ACHN (cell line): ENCODE measurements at regions not wholly inside any gene's neighbourhood (a gene's known extent, or its start where the extent isn't known, plus 50 kb on each side); places are given as distances from the start of the nearest gene placed in this dataset.

Source experiments
- DNase-seq: peaks from one replicate; pipeline ENCODE4 v3.0.0-alpha.2; 2015
- in situ Hi-C: cut with HindIII; loops from 2 replicates; pipeline ENCODE4 v1.10.0; 2017; ENCODE audit warnings: low sequenced_read_pairs, low pct_ligation_motif_present, low pct_unique_long_range_greater_than_20kb

DNA sequence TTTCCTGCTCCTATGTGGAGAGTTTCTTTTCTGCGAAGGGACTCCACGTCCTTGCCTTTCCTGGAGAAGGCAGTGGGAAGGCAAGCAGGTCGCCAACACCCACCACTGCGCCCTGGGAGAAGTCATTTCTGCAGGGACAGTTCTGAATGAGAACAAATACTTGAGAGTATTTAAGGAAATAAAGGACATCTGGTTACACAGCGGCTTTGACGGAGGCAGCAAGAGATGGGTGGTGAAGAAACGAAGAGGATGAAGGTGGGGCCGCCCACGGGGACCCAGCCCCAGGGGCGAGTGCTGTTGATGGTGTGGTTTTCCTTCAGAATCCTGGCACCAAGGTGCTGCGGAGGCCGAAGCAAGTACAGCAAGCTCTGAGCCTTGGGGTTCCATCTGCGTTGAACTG lies 75.5 kb downstream of the PSMG1 start:
- in situ Hi-C loops, result no loop called here
- DNase-seq, result no peak

GRCh38 chr21:39106881-39107462 lies 76.3 kb downstream of the PSMG1 start:
- DNase-seq, result no peak
- in situ Hi-C loops, result no loop called here

DNA sequence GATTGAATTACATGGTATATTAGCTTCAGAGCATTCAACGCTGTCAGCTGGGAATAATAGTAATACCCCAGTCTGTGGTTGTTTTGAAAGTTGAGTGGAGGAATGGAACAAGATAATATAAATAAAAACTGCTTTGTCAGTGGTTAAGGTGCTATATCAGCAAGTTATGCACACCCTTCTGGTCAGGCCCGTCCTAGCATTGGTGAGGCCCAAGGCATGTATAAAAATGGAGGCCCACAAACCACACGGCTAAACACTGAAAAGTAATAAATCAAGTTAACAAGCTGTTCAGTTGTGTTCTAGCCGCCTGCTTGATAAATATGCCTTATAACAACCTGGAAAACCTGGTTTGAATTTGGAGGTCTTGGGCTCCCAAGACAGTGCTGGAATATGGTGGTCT lies 77.4 kb downstream of the PSMG1 start:
- DNase-seq, result no peak
- in situ Hi-C loops, result no loop called here

GRCh38 chr21:39105341-39105765 lies 77.9 kb downstream of the PSMG1 start:
- in situ Hi-C loops, result no loop called here
- DNase-seq, result no peak

DNA sequence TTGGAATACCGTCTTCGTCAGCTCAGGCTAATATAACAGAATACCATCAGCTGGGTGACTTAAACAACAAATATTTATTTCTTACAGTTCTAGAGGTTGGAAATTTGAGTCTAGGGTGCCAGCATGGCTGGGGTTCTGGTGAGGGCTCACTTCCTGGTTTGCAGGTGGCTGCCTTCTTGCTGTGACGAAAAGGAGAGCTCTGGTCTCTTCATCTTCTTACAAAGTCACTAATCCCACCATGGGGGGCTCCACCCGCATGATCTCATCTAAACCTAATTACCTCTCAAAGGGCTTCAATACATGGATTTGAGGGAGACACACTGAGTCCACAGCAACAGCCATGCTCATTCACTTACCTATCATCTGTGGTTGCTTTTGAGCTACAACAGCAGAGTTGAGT lies 78.3 kb downstream of the PSMG1 start:
- in situ Hi-C loops, result no loop called here
- no peak for DNase-seq

DNA sequence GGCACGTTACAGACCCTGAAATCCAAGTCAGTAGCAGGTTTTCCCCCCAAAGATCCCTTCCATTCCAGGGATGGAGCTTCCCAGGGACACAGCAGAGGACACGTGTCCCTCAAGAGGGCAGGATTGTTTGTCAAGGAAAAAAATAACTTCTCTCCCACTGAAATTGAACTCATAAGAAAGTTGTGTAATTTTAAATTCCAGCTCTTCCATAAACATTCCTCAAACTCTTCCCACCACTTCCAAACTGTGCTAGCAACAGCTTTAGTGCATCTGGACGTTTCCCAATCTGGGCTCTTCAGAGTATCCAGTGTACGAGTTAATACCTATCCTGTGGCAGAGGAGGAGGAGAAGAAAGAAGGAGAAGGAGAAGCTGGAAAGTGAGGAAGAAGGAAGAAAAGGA lies 79.6 kb downstream of the PSMG1 start:
- DNase-seq, result no peak
- in situ Hi-C loops, result no loop called here

DNA sequence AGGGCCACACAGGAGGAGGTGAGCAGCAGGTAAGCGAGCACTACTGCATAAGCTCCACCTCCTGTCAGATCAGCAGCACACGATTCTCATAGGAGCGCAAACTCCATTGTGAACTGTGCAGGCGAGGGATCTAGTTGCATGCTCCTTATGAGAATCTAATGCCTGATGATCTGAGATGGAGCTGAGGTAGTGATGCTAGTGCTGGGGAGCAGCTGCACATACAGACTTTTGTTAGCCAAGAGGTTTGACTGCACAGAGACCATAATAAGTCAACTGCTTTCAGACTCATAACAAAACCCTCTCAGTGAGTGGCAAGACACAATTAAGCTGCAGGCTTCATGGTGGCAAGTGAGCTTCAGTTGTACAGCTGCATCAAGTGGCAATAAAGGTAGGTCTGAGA lies 83.4 kb downstream of the PSMG1 start:
- in situ Hi-C loops, result no loop called here
- DNase-seq, result no peak

DNA sequence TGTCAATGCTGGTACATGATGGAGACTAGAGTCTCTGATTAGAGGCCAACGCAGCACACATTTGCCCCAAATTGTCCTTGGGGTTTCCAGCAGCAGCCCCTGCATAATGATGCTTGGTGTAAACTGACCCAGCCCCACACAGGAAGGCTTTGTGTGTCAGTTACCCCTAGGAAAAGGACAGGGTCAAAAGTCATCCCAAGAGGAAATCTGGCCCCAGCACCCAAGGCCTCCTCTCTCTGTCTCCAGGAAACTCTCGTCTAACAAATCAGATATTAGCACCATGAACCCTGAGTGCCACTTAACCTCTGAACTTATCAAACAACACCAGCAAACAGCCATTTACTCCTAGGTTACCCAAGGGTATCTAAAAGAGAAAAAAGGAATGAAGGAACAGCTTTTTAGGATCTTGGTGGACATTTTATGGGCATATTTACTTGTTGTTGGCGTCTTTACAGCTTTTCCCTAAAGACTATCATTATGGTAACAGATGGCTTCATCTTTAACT lies 84.5 kb downstream of the PSMG1 start:
- in situ Hi-C loops, result no loop called here

DNA sequence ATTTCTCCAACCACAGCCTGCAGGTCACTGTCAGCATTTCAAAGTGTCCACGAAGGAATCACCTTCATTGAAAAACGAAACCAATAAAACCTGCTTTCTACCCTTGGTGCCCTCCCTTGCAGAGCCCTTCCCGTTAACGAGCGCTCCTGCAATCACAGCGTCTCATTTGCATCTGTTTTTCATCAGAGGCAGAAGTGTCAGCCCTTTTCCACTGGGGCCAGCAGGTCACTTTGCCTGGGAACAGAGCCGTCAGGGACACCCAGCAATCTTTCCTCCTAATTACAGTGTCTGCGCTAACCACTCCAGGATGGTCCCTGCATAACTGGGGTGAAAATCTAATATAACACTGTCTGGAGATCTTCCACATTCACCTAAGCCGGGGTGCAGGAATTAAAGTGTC lies 85.3 kb downstream of the PSMG1 start:
- DNase-seq, result no peak
- in situ Hi-C loops, result no loop called here

More for the DNA sequence above, 84.5 kb downstream of the PSMG1 start:
- no peak for DNase-seq

- DNase-seq, result no peak
Observed at GRCh38 chr21:39097335-39097861, 85.9 kb downstream of the PSMG1 start.

GRCh38 chr21:39096754-39097153 lies 86.5 kb downstream of the PSMG1 start:
- in situ Hi-C loops, result no loop called here
- no peak for DNase-seq

More at GRCh38 chr21:39097335-39097861, 85.9 kb downstream of the PSMG1 start:
- in situ Hi-C loops, result no loop called here

DNA sequence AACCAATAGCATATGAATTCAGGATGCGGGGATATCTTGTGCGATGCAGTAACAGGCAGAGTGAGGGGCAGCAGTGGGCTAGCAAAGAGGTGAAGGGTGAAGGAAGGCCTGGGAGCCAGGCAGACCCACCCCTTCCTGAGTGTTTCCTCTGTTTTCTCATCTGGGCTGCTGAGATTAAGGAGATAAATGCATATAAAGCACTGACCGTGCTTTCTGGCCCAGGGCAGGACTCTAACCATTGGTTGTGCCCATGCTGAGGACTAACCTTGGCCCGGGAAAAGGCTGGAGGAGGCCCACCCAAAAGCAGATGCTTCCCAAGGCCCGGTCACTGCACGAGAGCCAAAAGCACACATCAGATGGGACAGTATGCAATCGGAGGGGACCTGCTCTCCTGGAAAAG lies 87.6 kb downstream of the PSMG1 start:
- no peak for DNase-seq
- in situ Hi-C loops, result no loop called here

GRCh38 chr21:39094847-39095579 lies 88.2 kb downstream of the PSMG1 start:
- in situ Hi-C loops, result no loop called here
- DNase-seq, result no peak

DNA sequence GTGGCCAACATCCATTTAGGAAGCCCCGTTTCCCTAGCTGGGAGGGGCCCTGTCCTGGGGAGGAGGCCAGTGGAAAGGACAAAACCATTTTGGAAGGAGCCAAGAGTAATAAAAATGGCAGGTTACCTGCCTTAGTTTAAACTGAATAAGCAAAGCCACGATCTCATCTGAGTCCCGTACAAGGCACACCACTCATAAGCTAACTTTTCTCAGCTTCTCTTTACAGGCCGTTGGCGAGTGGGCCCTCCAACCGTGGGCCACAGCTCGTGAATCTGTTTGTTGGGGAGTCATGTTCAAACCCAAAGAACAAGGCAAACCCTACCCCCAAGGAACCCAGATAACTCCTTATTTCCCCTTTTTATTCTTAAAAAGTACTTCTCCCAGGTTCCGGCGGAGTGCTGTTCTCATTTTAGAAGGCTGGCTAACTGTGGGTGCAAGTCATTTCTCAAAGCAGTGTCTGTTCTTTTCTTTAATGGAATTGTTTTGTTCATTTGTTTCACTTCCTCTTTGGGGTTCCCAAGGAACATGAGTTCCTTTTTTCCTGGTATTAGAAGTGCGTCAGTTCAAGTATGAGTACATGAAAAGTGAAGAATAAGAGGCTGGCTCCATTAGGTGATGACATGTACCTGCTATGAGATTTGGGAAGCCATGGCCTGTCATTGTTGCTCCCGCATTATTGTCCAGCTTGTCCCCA lies 89.0 kb downstream of the PSMG1 start:
- in situ Hi-C loops, result no loop called here
- DNase-seq, result no peak

- in situ Hi-C loops, result no loop called here
- DNase-seq, result no peak
Observed at GRCh38 chr21:39093526-39093925, 89.7 kb downstream of the PSMG1 start.

- in situ Hi-C loops, result no loop called here
- DNase-seq, result peak; percentile 35
Observed at GRCh38 chr21:39088831-39089380, 94.3 kb downstream of the PSMG1 start.

- no peak for DNase-seq
- in situ Hi-C loops, result no loop called here
Observed at GRCh38 chr21:39088031-39088370, 95.2 kb downstream of the PSMG1 start.

DNA sequence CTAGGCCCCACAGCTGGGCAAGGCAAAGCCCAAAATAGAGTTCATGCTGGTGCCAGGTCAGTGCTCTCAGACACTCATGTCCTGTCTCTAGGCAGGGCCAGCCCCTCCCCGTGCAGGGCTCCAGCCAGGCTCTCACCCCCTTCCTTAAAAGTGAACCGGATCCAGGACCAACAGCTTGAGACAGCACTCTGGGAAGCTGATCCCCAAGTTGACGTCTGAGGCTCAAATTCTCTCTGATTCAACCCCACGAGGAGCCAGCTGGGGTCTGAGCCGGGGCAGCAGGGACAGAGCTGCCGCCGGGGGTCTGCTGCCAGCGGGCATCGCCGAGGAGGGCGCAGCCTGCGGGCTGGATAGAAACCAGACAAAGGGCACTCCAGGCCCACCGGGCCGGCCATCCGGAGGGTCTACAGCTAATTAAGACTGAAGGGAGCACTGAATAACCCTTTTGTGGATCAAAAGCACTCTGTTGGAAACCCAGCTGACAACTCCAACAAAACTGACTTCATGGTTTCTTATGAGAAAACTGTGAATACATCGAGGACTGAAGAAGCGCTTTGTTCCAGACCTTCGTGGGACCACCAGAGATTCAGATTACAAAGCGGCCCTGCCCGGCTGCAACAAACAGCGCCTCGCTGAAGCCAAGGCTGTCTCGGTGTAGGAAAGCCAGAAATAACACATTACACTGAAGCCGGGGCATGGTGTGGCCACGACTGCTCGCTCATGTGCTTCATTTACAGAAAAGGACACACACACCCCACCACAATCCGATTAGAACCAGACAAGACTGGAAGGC lies 95.8 kb downstream of the PSMG1 start:
- in situ Hi-C loops, result no loop called here
- DNase-seq, result no peak

DNA sequence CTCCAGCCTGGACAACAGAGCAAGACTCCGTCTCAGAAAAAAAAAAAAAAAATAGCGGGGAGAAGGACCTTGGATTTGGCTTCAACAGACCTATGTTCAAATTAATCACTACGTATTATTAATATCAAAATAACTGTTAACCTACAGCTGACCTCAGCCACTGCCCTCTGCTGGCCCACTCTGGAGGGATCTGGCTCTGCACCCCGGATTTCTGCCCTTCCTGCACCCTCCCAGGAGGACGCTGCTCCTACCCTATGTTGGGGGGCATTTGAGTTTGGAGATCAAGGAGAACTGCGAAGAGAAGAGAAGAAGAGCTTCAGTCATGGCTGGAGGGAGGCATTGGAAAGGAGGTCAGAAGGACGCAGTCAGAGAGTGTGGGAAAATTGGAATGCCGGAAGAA lies 96.7 kb downstream of the PSMG1 start:
- in situ Hi-C loops, result no loop called here
- DNase-seq, result no peak
